ENCODE measurements at regions not wholly inside any gene's neighbourhood (a gene's known extent, or its start where the extent isn't known, plus 50 kb on each side); places are given as distances from the start of the nearest gene placed in this dataset.

DNA sequence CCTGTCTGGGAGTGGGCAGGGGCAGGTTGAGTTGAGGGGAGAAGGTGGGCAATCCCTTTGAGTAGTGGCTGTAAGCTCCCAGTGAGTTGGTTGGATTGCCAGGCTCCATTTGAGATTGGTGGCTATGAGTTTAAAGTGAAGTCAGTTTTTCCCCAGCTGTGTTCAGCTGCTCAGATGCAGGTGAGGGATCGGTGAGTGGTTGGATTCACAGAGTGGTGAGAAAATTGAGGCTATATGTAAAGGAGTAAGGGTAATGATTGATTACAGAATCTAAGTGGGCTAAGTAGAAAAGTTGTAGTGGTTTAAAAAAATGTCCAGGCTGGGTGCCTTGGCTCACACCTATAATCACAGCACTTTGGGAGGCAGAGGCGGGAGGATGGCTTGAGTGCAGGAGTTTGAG is 68.6 kb downstream of the GLRX5 start (continued):
- TF ChIP-seq KAT7 (CRISPR knock-in tag; IDR thresholded peaks at IDR 0.05; ENCODE audit: borderline replicate concordance), result no peak
- no peak for TF ChIP-seq TCF7 (IDR thresholded peaks at IDR 0.05; ENCODE audit: borderline replicate concordance)
- TF ChIP-seq, protein P1, sequence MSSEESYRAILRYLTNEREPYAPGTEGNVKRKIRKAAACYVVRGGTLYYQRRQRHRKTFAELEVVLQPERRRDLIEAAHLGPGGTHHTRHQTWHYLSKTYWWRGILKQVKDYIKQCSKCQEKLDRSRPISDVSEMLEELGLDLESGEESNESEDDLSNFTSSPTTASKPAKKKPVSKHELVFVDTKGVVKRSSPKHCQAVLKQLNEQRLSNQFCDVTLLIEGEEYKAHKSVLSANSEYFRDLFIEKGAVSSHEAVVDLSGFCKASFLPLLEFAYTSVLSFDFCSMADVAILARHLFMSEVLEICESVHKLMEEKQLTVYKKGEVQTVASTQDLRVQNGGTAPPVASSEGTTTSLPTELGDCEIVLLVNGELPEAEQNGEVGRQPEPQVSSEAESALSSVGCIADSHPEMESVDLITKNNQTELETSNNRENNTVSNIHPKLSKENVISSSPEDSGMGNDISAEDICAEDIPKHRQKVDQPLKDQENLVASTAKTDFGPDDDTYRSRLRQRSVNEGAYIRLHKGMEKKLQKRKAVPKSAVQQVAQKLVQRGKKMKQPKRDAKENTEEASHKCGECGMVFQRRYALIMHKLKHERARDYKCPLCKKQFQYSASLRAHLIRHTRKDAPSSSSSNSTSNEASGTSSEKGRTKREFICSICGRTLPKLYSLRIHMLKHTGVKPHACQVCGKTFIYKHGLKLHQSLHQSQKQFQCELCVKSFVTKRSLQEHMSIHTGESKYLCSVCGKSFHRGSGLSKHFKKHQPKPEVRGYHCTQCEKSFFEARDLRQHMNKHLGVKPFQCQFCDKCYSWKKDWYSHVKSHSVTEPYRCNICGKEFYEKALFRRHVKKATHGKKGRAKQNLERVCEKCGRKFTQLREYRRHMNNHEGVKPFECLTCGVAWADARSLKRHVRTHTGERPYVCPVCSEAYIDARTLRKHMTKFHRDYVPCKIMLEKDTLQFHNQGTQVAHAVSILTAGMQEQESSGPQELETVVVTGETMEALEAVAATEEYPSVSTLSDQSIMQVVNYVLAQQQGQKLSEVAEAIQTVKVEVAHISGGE (CRISPR knock-in tag; IDR thresholded peaks at IDR 0.05), result no peak

- in situ Hi-C loops (cut with MboI), result no loop called here
- no peaks in the 10 kb centered on the region for H3K9me3 ChIP-seq (replicated peaks; ENCODE audit: control insufficient read depth, insufficient read depth, low read depth, low read length)
- no peak overlapping the region for H3K4me2 ChIP-seq (ENCODE audit: insufficient read depth, low read length)
- ChIA-PET POLR2A (no interaction called here), CTCF (ENCODE audit: low intra/inter-chr PET ratio) (no interaction called here)
- H3K9me1 ChIP-seq (ENCODE audit: control insufficient read depth, insufficient read depth, low read length), result no peaks in the 10 kb centered on the region
- intact Hi-C loops (cut with micrococcal nuclease), result loop anchor here (5.0 kb wide), 2 partner anchors 44 to 166 kb away; no protein-coding TSS in a partner anchor
- DNase-seq (ENCODE audit: extremely low read depth in 1 of 4, low spot score in 3 of 4), result no peak
- no peak for ATAC-seq
- no peak for TF ChIP-seq MAFG (tag; conservative IDR thresholded peaks at IDR 0.05)
- TF ChIP-seq CBX1 (IDR thresholded peaks at IDR 0.05; ENCODE audit: low read depth), result no peak
- no peak for TF ChIP-seq SMC3 (conservative IDR thresholded peaks at IDR 0.05; ENCODE audit: insufficient read depth, low read depth, low read length)
- no peak for TF ChIP-seq NR2C1 (IDR thresholded peaks at IDR 0.05)
- no peak for TF ChIP-seq NR2C1 (tag; IDR thresholded peaks at IDR 0.05)
- no peak for TF ChIP-seq SETDB1 (IDR thresholded peaks at IDR 0.05; ENCODE audit: low read length)
- TF ChIP-seq ESRRB (CRISPR knock-in tag; IDR thresholded peaks at IDR 0.05; ENCODE audit: borderline replicate concordance), result no peak
- TF ChIP-seq ZNF766 (CRISPR knock-in tag; conservative IDR thresholded peaks at IDR 0.05), result no peak
- TF ChIP-seq ZNF561 (CRISPR knock-in tag; conservative IDR thresholded peaks at IDR 0.05), result no peak
- BruUV-seq (replicated peaks), result no TSS peak
- no peak overlapping the region for H3K4me3 ChIP-seq
- H3K79me2 ChIP-seq (ENCODE audit: control insufficient read depth, insufficient read depth, low read length), result no peaks in the 10 kb centered on the region
- FAIRE-seq, result no peak
- H3K27ac ChIP-seq (ENCODE audit: extremely low read depth, low read depth, low read length), result no peak overlapping the region
- H4K20me1 ChIP-seq (replicated peaks; ENCODE audit: control insufficient read depth, insufficient read depth, low read length), result no peaks in the 10 kb centered on the region
- no peaks in the 10 kb centered on the region for H3K36me3 ChIP-seq (ENCODE audit: control insufficient read depth, insufficient read depth, low read length)
- peaks cover 9 to 20% of the 10 kb centered on the region in 2 experiments; a peak in 4 of 5 replicates for H3K27me3 ChIP-seq (ENCODE audit: control insufficient read depth in 2 of 2, insufficient read depth in 2 of 2, low read length in 2 of 2)
- WGBS (ENCODE audit: insufficient coverage, low coverage, missing lambda C conversion rate), result 0% methylated on average over 2 of the region's 2 CpGs
- no peak overlapping the region for H3K9ac ChIP-seq (ENCODE audit: insufficient read depth in 1 of 2, low read depth in 2 of 2, low read length in 2 of 2)
- H2AFZ ChIP-seq (ENCODE audit: low read depth, low read length), result no peak overlapping the region
- no peaks in the 10 kb centered on the region; a peak in 1 of 5 replicates for H3K4me1 ChIP-seq (replicated peaks in 1 of 2; ENCODE audit: control insufficient read depth in 2 of 2, insufficient read depth in 2 of 2, low read length in 2 of 2)
Measured at GRCh38 chr14:95606266-95606665, 71.4 kb downstream of the GLRX5 start.

All from K562 (cell line).